Thymus (tissue), 11 donors: ENCODE measurements at regions not wholly inside any gene's neighbourhood (a gene's known extent, or its start where the extent isn't known, plus 50 kb on each side); places are given as distances from the start of the nearest gene placed in this dataset.

Experiments
- DNase-seq, 9 donors: peaks; one replicate each; pipeline ENCODE4 v3.0.0-alpha.2; 2013; ENCODE audit warnings: low spot score in 9 of 9, low read depth in 6 of 9, missing footprints in 1 of 9
- H3K27ac ChIP-seq, 2 donors: one replicate each; pipeline ENCODE4 v1.5.1; 2013; ENCODE audit warnings: control low read depth in 1 of 2, low read depth in 1 of 2, low read length in 1 of 2, mild to moderate bottlenecking in 1 of 2, moderate library complexity in 1 of 2
- H3K27me3 ChIP-seq, 2 donors: one replicate each; pipeline ENCODE4 v1.5.1; 2013; ENCODE audit warnings: low read length in 1 of 2; ENCODE audit not compliant: control insufficient read depth in 2 of 2, insufficient read depth in 1 of 2
- H3K36me3 ChIP-seq, 2 donors: one replicate each; pipeline ENCODE4 v1.5.1; 2013; ENCODE audit warnings: low read length in 1 of 2, mild to moderate bottlenecking in 1 of 2, moderate library complexity in 1 of 2; ENCODE audit not compliant: control insufficient read depth in 2 of 2, insufficient read depth in 2 of 2
- H3K4me1 ChIP-seq, 2 donors: one replicate each; pipeline ENCODE4 v1.5.1; 2013; ENCODE audit warnings: low read length in 2 of 2; ENCODE audit not compliant: control insufficient read depth in 2 of 2, insufficient read depth in 2 of 2
- H3K4me3 ChIP-seq, 2 donors: one replicate each; pipeline ENCODE4 v1.5.1; 2013; ENCODE audit warnings: low read length in 2 of 2, control low read depth in 1 of 2, mild to moderate bottlenecking in 1 of 2
- H3K9me3 ChIP-seq, 2 donors: one replicate each; pipeline ENCODE4 v1.5.1; 2013; ENCODE audit warnings: low read length in 1 of 2, mild to moderate bottlenecking in 1 of 2; ENCODE audit not compliant: control insufficient read depth in 2 of 2, insufficient read depth in 1 of 2
- WGBS: extraction: QIAGEN DNeasy Blood & Tissue Kit; methylation state at CpG from one replicate; pipeline ENCODE4 v1.1.7; 2013; 5-methylcytosine and 5-hydroxymethylcytosine counted together
- donor health status: healthy.

DNA sequence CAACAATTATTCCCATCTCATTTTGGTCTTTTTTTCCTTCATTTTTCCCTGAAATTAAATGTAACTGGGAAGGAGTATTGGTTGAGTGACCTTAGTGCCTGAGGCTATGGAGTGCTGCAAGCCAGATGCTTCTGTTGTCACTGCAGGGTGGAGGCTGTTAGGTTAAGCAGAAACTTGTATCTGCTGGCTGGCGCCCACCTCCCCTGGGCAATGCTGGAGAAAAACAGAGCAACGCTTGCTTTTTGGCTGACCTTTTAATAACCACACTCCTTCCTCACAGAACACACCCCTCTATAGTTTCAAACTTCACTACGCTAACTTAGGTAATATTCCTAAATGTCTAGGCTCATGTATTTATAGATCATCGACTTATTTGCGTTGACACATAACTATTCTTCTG is 583.5 kb upstream of the NOVA1 start:
- no peaks in the 10 kb centered on the region for H3K9me3 ChIP-seq
- no peaks in the 10 kb centered on the region for H3K36me3 ChIP-seq
- WGBS, result 93% methylated on average over 5 of the region's 5 CpGs
- H3K4me3 ChIP-seq, result no peak overlapping the region
- H3K27ac ChIP-seq, result no peak overlapping the region
- DNase-seq, result no peak
- no peaks in the 10 kb centered on the region for H3K27me3 ChIP-seq
- no peaks in the 10 kb centered on the region for H3K4me1 ChIP-seq

DNA sequence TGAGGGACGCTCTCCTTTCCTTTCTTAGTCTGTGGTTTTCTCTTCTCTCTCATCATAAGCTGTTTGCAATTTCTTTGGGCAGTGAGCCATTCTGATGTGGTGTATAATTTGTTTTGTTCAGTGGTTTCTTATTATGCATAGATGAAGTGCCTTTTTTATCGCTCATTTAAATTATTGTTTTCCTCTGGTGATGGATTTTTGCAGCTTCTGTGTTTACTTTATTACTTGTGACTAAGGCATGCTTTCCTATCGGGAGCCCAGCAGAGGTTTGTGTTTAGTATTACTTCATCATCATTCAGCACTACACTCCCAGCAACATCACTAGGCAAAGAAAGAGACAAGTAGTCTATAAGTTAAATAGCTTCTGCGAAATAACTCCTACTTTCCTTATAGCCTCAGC is 586.6 kb upstream of the NOVA1 start:
- no peaks in the 10 kb centered on the region for H3K36me3 ChIP-seq
- H3K27ac ChIP-seq, result no peak overlapping the region
- H3K4me1 ChIP-seq, result no peaks in the 10 kb centered on the region
- H3K27me3 ChIP-seq, result no peaks in the 10 kb centered on the region
- no peak for DNase-seq
- WGBS, result 91% methylated on average over 4 of the region's 4 CpGs
- H3K9me3 ChIP-seq, result no peaks in the 10 kb centered on the region
- H3K4me3 ChIP-seq, result no peak overlapping the region

- H3K4me1 ChIP-seq, result no peaks in the 10 kb centered on the region
- H3K4me3 ChIP-seq, result no peak overlapping the region
- H3K27ac ChIP-seq, result no peak overlapping the region
- no peaks in the 10 kb centered on the region for H3K27me3 ChIP-seq
- no peak for DNase-seq
- H3K36me3 ChIP-seq, result no peaks in the 10 kb centered on the region
- H3K9me3 ChIP-seq, result no peaks in the 10 kb centered on the region
- 92% methylated on average over 1 of the region's 1 CpG for WGBS
Observed at GRCh38 chr14:27186048-27186447, 588.2 kb upstream of the NOVA1 start.

DNA sequence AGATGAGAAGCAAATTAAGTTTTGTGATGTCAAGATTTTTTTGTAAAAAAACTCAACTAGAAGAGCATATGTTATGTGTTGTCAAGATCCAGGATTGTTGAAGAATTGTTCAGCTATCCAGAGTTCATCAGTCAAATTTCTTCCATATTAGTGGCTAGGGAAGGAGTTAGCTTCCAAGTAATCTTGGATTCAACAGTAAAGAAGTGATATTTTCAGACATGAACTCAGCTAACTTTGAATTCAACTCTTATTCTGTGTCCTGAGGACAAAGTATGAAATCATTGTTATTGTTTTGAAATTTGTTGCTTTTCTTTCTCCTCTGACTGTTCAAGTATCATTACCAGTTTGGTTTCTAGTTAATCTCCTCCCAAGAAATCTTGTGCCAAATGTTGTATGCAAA is 589.3 kb upstream of the NOVA1 start:
- H3K36me3 ChIP-seq, result no peaks in the 10 kb centered on the region
- no peak for DNase-seq
- H3K4me1 ChIP-seq, result no peaks in the 10 kb centered on the region
- no peaks in the 10 kb centered on the region for H3K27me3 ChIP-seq
- no peaks in the 10 kb centered on the region for H3K9me3 ChIP-seq
- H3K27ac ChIP-seq, result no peak overlapping the region
- H3K4me3 ChIP-seq, result no peak overlapping the region

DNA sequence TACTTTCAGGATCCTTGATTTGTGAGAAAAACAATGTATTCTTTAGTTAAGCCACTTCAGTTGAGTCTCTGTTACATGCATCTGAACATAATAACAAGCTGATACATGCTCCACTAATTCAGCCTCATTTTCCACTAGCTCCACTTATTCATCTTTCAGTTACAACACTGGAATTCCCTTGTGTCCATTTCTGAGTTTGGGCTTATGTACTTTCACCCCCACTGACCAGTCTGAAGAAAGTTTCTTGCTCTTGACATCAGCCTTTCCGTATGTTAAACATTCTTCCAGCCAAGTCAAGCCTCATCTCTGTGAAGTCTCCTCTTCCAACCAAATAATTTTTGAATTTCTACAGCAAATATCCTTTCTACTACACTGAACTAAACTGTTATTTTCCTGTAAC is 592.5 kb upstream of the NOVA1 start:
- no peaks in the 10 kb centered on the region for H3K4me1 ChIP-seq
- H3K9me3 ChIP-seq, result no peaks in the 10 kb centered on the region
- 81% methylated on average over 1 of the region's 1 CpG for WGBS
- H3K27ac ChIP-seq, result no peak overlapping the region
- no peaks in the 10 kb centered on the region for H3K27me3 ChIP-seq
- DNase-seq, result no peak
- H3K4me3 ChIP-seq, result no peak overlapping the region
- H3K36me3 ChIP-seq, result no peaks in the 10 kb centered on the region

GRCh38 chr14:27199272-27199671 is 601.4 kb upstream of the NOVA1 start:
- Histone ChIP-seq H3K9me3 (no peaks in the 10 kb centered on the region), H3K4me1 (no peaks in the 10 kb centered on the region), H3K36me3 (no peaks in the 10 kb centered on the region), H3K4me3 (no peak overlapping the region), H3K27ac (no peak overlapping the region), H3K27me3 (no peaks in the 10 kb centered on the region)
- WGBS, result 46% methylated on average over 2 of the region's 2 CpGs
- no peak for DNase-seq

DNA sequence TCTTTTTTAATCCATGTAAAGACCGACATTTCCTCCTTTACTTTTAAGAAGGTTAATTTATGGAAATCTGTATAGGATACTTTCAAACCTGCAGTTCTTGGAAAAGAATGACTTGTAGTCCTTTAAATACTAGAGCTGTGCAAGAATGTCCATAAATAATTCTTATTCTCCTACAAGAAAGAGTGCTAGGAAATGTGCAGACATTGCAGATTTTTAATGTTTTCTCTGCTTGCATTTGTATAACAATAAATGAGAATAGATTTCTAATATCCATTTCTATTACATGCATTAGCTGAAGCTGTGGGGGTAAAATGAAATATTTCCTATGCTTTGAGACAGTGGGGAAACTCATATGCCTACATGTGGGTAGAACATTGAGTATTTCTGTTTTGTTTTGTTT is 607.2 kb upstream of the NOVA1 start:
- DNase-seq, result no peak
- Histone ChIP-seq H3K9me3 (no peaks in the 10 kb centered on the region), H3K36me3 (no peaks in the 10 kb centered on the region), H3K4me3 (no peak overlapping the region), H3K27ac (no peak overlapping the region), H3K4me1 (no peaks in the 10 kb centered on the region), H3K27me3 (no peaks in the 10 kb centered on the region)
- 91% methylated on average over 1 of the region's 1 CpG for WGBS

- H3K27ac ChIP-seq, result no peak overlapping the region
- DNase-seq, result no peak
Observed at GRCh38 chr14:27211741-27212140, 613.9 kb upstream of the NOVA1 start.

DNA sequence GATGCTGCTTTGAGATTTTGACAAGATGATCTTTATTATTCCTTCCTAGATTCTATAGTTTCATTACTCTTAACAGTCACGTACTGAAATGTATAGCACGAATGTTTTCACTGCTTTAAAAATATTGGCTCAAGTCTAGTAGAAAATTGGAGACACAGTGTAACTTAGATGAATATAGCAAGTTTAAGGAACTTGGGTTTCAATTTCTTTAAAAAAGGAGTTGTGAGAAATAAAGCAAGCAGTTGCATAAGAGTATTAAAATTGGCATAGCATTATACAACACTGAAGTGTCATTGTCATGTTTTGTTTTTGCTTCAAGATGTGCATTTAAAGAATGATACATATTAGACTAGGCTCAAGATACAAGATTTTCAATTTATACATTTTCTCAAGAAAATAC is 624.8 kb upstream of the NOVA1 start:
- peaks cover 0 to 12% of the 10 kb centered on the region in 2 donors for H3K9me3 ChIP-seq
- H3K27me3 ChIP-seq, result no peaks in the 10 kb centered on the region
- no peak overlapping the region for H3K4me3 ChIP-seq
- no peaks in the 10 kb centered on the region for H3K4me1 ChIP-seq
- no peak for DNase-seq
- H3K36me3 ChIP-seq, result no peaks in the 10 kb centered on the region
- no peak overlapping the region for H3K27ac ChIP-seq
- 89% methylated on average over 2 of the region's 2 CpGs for WGBS

More at GRCh38 chr14:27211741-27212140, 613.9 kb upstream of the NOVA1 start:
- H3K4me1 ChIP-seq, result no peaks in the 10 kb centered on the region
- H3K4me3 ChIP-seq, result no peak overlapping the region
- H3K36me3 ChIP-seq, result no peaks in the 10 kb centered on the region
- no peaks in the 10 kb centered on the region for H3K27me3 ChIP-seq
- H3K9me3 ChIP-seq, result no peaks in the 10 kb centered on the region

DNA sequence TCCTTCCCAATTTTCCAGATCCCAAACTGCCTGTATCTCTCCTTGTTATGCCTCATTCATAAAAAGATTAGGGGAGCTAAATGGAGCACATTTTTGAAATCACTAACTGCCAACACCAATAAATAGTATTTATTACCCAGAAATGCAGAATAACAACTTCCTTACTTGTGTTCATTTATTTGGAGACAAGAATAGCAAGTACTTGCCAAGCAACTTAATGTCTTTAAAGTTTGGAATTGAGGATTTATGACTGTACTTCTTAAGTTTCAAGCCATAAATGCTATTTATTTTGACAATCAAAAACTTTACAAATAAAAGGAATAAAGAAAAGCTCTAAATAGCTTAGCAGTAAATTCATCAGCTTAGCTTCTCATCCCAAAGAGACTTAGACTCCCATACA is 626.1 kb upstream of the NOVA1 start:
- Histone ChIP-seq H3K27me3 (no peaks in the 10 kb centered on the region), H3K9me3 (peaks cover 0 to 12% of the 10 kb centered on the region in 2 donors), H3K4me1 (no peaks in the 10 kb centered on the region), H3K27ac (no peak overlapping the region), H3K36me3 (no peaks in the 10 kb centered on the region), H3K4me3 (no peak overlapping the region)
- DNase-seq, result no peak
